ENCODE measurements at regions not wholly inside any gene's neighbourhood (a gene's known extent, or its start where the extent isn't known, plus 50 kb on each side); places are given as distances from the start of the nearest gene placed in this dataset.

DNA sequence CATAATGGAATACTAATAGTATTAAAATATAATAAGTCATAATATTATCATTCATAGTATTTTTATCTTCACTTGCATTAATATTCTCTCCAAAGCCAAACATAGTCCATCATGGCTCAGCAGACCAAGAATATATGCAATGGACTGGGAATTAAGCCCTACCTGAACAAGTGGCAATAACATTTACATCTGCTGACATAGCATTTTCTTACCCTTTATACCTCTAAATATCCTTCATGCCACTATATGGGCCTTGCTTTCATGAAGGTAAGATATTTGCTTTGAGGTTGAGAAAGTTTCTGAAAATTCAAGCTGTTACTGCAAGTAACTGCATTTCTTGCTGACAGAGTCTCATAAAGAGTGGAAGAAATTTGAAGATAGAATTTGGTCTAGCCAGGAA, 847.4 kb upstream of the GCFC2 start:
- H3K9me3 ChIP-seq (ENCODE audit: control insufficient read depth in 1 of 2, insufficient read depth in 1 of 2, low read depth in 1 of 2, low read length in 2 of 2), result peaks cover 20 to 23% of the 10 kb centered on the region in 2 experiments; a peak in 3 of 4 replicates
- no peak overlapping the region for H3K9ac ChIP-seq (ENCODE audit: low read length)
- no peak for ATAC-seq
- no peaks in the 10 kb centered on the region for H3K9me2 ChIP-seq (ENCODE audit: insufficient read depth)
- no peak overlapping the region for H2AFZ ChIP-seq (ENCODE audit: low read depth, low read length, poor library complexity, severe bottlenecking)
- CTCF ChIA-PET, result no interaction called here
- H3K36me3 ChIP-seq (ENCODE audit: control insufficient read depth in 1 of 2, insufficient read depth in 2 of 2, low read length in 2 of 2), result no peaks in the 10 kb centered on the region; a peak in 1 of 4 replicates
- intact Hi-C loops (cut with micrococcal nuclease), result no loop called here
- no peaks in the 10 kb centered on the region for H4K20me1 ChIP-seq (ENCODE audit: insufficient read depth)
- TF ChIP-seq EZH2phosphoT487 (IDR thresholded peaks at IDR 0.05; ENCODE audit: borderline replicate concordance), result no peak
- POLR2A ChIA-PET, result no interaction called here
- H3K79me2 ChIP-seq (ENCODE audit: insufficient read depth, low read length), result no peaks in the 10 kb centered on the region
- no peak overlapping the region for H3K4me3 ChIP-seq (replicated peaks in 1 of 2; ENCODE audit: low read depth in 1 of 2, low read length in 2 of 2)
- H3K27ac ChIP-seq (ENCODE audit: low read depth, low read length), result no peak overlapping the region
- RAD21 ChIA-PET (ENCODE audit: low non-redundant PET in 1 of 2, low total read pairs in 2 of 2, uncharacterized antibody in 2 of 2, unreplicated experiment in 2 of 2), result no interaction called here
- no TSS peak for BruUV-seq (replicated peaks)
- no peak for DNase-seq (ENCODE audit: low read depth, low spot score)
- H3K4me2 ChIP-seq (ENCODE audit: low read length), result no peak overlapping the region
- no peaks in the 10 kb centered on the region for H3K4me1 ChIP-seq (ENCODE audit: control insufficient read depth in 1 of 2, insufficient read depth in 2 of 2, low read length in 2 of 2)
- H3K27me3 ChIP-seq (ENCODE audit: insufficient read depth, low read length), result no peaks in the 10 kb centered on the region

DNA sequence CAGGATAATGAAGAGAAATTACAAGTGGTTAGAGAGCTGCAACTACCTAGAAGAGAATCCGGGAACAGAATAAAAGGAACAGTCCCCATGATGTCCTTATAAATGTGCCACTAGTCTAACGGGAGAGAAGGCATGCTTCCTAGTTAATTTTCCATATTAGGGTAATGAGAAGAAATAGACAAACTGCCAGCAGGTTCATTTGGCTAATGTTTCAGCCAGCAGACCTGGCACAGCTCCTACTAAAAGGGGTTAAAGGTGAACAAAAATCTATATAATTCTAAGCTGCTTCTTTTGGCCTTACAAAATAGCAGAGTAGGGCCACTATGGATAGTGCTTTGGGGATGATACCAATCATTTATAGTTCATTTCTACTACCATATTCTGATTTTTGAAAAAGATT, 845.3 kb upstream of the GCFC2 start:
- intact Hi-C loops (cut with micrococcal nuclease), result no loop called here
- TF ChIP-seq POLR2A (IDR thresholded peaks at IDR 0.05; ENCODE audit: borderline replicate concordance, extremely low read depth, insufficient read depth, insufficient read length) (no peak), CBX3 (IDR thresholded peaks at IDR 0.05; ENCODE audit: low read depth) (no peak), POLR2AphosphoS5 (IDR thresholded peaks at IDR 0.05; ENCODE audit: low read depth, low read length) (no peak)
- TF ChIP-seq, protein P1, sequence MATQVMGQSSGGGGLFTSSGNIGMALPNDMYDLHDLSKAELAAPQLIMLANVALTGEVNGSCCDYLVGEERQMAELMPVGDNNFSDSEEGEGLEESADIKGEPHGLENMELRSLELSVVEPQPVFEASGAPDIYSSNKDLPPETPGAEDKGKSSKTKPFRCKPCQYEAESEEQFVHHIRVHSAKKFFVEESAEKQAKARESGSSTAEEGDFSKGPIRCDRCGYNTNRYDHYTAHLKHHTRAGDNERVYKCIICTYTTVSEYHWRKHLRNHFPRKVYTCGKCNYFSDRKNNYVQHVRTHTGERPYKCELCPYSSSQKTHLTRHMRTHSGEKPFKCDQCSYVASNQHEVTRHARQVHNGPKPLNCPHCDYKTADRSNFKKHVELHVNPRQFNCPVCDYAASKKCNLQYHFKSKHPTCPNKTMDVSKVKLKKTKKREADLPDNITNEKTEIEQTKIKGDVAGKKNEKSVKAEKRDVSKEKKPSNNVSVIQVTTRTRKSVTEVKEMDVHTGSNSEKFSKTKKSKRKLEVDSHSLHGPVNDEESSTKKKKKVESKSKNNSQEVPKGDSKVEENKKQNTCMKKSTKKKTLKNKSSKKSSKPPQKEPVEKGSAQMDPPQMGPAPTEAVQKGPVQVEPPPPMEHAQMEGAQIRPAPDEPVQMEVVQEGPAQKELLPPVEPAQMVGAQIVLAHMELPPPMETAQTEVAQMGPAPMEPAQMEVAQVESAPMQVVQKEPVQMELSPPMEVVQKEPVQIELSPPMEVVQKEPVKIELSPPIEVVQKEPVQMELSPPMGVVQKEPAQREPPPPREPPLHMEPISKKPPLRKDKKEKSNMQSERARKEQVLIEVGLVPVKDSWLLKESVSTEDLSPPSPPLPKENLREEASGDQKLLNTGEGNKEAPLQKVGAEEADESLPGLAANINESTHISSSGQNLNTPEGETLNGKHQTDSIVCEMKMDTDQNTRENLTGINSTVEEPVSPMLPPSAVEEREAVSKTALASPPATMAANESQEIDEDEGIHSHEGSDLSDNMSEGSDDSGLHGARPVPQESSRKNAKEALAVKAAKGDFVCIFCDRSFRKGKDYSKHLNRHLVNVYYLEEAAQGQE (IDR thresholded peaks at IDR 0.05; ENCODE audit: low read depth), result no peak
- H3K9me3 ChIP-seq (ENCODE audit: control insufficient read depth in 1 of 2, insufficient read depth in 1 of 2, low read depth in 1 of 2, low read length in 2 of 2), result peaks cover 19 to 23% of the 10 kb centered on the region in 2 experiments; a peak in 3 of 4 replicates
- POLR2A ChIA-PET, result no interaction called here
- no peaks in the 10 kb centered on the region for H3K27me3 ChIP-seq (ENCODE audit: insufficient read depth, low read length)
- no peaks in the 10 kb centered on the region for H3K4me1 ChIP-seq (ENCODE audit: control insufficient read depth in 1 of 2, insufficient read depth in 2 of 2, low read length in 2 of 2)
- CTCF ChIA-PET, result no interaction called here
- DNase-seq (ENCODE audit: low read depth, low spot score) (no peak), ATAC-seq (no peak)
- no peaks in the 10 kb centered on the region for H3K79me2 ChIP-seq (ENCODE audit: insufficient read depth, low read length)
- H3K36me3 ChIP-seq (ENCODE audit: control insufficient read depth in 1 of 2, insufficient read depth in 2 of 2, low read length in 2 of 2), result no peaks in the 10 kb centered on the region; a peak in 1 of 4 replicates
- H3K9me2 ChIP-seq (ENCODE audit: insufficient read depth), result no peaks in the 10 kb centered on the region
- H3K9ac ChIP-seq (ENCODE audit: low read length), result no peak overlapping the region
- BruUV-seq (replicated peaks), result no TSS peak
- RAD21 ChIA-PET (ENCODE audit: low non-redundant PET in 1 of 2, low total read pairs in 2 of 2, uncharacterized antibody in 2 of 2, unreplicated experiment in 2 of 2), result no interaction called here
- no peak overlapping the region for H3K27ac ChIP-seq (ENCODE audit: low read depth, low read length)
- no peaks in the 10 kb centered on the region for H4K20me1 ChIP-seq (ENCODE audit: insufficient read depth)
- no peak overlapping the region for H3K4me2 ChIP-seq (ENCODE audit: low read length)
- H2AFZ ChIP-seq (ENCODE audit: low read depth, low read length, poor library complexity, severe bottlenecking), result no peak overlapping the region
- H3K4me3 ChIP-seq (replicated peaks in 1 of 2; ENCODE audit: low read depth in 1 of 2, low read length in 2 of 2), result no peak overlapping the region
